ENCODE measurements at regions not wholly inside any gene's neighbourhood (a gene's known extent, or its start where the extent isn't known, plus 50 kb on each side); places are given as distances from the start of the nearest gene placed in this dataset.

GRCh38 chr4:36815536-36815935, 429.0 kb upstream of the NWD2 start:
- Histone ChIP-seq H3K9me3 (no peaks in the 10 kb centered on the region), H3K4me1 (no peaks in the 10 kb centered on the region), H3K4me3 (no peak overlapping the region), H3K27me3 (no peaks in the 10 kb centered on the region), H3K36me3 (no peaks in the 10 kb centered on the region), H3K27ac (no peak overlapping the region)
- TF ChIP-seq CTCF (IDR thresholded peaks at IDR 0.05) = no peak
- intact Hi-C loops (cut with DNase I; ENCODE audit: low total_unique reads) = no loop called here
- no peak for DNase-seq

- Histone ChIP-seq H3K4me3 (no peak overlapping the region), H3K27me3 (no peaks in the 10 kb centered on the region), H3K9me3 (no peaks in the 10 kb centered on the region), H3K36me3 (no peaks in the 10 kb centered on the region), H3K4me1 (no peaks in the 10 kb centered on the region), H3K27ac (no peak overlapping the region)
- TF ChIP-seq CTCF (IDR thresholded peaks at IDR 0.05) = no peak
- intact Hi-C loops (cut with DNase I; ENCODE audit: low total_unique reads) = no loop called here
- DNase-seq = no peak
Observed at GRCh38 chr4:36823199-36823967, 421.2 kb upstream of the NWD2 start.

DNA sequence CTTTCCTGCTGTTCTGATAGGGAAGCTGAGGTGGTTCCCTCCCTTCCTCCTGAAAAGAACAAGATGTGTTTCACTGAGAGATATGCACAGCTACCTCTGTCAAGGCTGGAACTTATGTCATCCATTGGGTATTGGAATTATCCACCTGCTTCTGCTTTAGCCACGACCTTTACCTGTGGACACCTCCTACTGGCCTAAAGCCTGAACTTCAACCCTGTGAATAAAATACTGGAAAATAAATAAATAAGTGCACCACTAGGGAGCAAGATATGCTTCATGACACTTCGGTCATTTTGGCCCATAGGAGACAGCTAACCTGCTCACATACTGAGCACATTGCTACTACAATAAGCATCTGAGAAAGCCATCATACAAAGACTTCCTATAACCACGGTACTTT, 419.9 kb upstream of the NWD2 start:
- Histone ChIP-seq H3K4me3 (no peak overlapping the region), H3K36me3 (no peaks in the 10 kb centered on the region), H3K9me3 (no peaks in the 10 kb centered on the region), H3K4me1 (no peaks in the 10 kb centered on the region), H3K27me3 (no peaks in the 10 kb centered on the region), H3K27ac (no peak overlapping the region)
- DNase-seq = no peak
- intact Hi-C loops (cut with DNase I; ENCODE audit: low total_unique reads) = no loop called here
- no peak for TF ChIP-seq CTCF (IDR thresholded peaks at IDR 0.05)

GRCh38 chr4:36835246-36835645, 409.3 kb upstream of the NWD2 start:
- Histone ChIP-seq H3K36me3 (no peaks in the 10 kb centered on the region), H3K27me3 (no peaks in the 10 kb centered on the region), H3K4me3 (no peak overlapping the region), H3K27ac (no peak overlapping the region), H3K9me3 (no peaks in the 10 kb centered on the region), H3K4me1 (no peaks in the 10 kb centered on the region)
- intact Hi-C loops (cut with DNase I; ENCODE audit: low total_unique reads) = no loop called here
- DNase-seq = no peak
- no peak for TF ChIP-seq CTCF (IDR thresholded peaks at IDR 0.05)

GRCh38 chr4:36841583-36842326, 402.8 kb upstream of the NWD2 start:
- H3K27me3 ChIP-seq = no peaks in the 10 kb centered on the region
- no peak overlapping the region for H3K4me3 ChIP-seq
- H3K9me3 ChIP-seq = no peaks in the 10 kb centered on the region
- H3K4me1 ChIP-seq = no peaks in the 10 kb centered on the region
- no peak for TF ChIP-seq CTCF (IDR thresholded peaks at IDR 0.05)
- no peak overlapping the region for H3K27ac ChIP-seq
- no peaks in the 10 kb centered on the region for H3K36me3 ChIP-seq
- intact Hi-C loops (cut with DNase I; ENCODE audit: low total_unique reads) = no loop called here
- no peak for DNase-seq
